Testis (tissue), 2 donors: ENCODE measurements at regions not wholly inside any gene's neighbourhood (a gene's known extent, or its start where the extent isn't known, plus 50 kb on each side); places are given as distances from the start of the nearest gene placed in this dataset.

Experiments
- CTCF ChIP-seq, 3 experiments: fragments of 450-650 bp in 2 of 3; fragments of 200-600 bp in 1 of 3; sonication (generic) in 1 of 3; IDR thresholded peaks; one replicate each; pipeline ENCODE4 v1.5.1; 2016 to 2019; ENCODE audit warnings: antibody characterized with exemption in 3 of 3, mild to moderate bottlenecking in 2 of 3, moderate library complexity in 1 of 3
- POLR2A ChIP-seq: fragments of 450-650 bp; IDR thresholded peaks from one replicate; pipeline ENCODE4 v1.6.1; 2017; ENCODE audit warnings: antibody characterized with exemption, mild to moderate bottlenecking, moderate library complexity

GRCh38 chr15:38846346-38846745 is 281.7 kb upstream of the RASGRP1 start:
- TF ChIP-seq CTCF (IDR thresholded peaks at IDR 0.05) = no peak
- TF ChIP-seq POLR2A = no peak
